GM12878 (cell line): ENCODE measurements at regions not wholly inside any gene's neighbourhood (a gene's known extent, or its start where the extent isn't known, plus 50 kb on each side); places are given as distances from the start of the nearest gene placed in this dataset.

ENCODE experiments used
- ATAC-seq: fragments of 200-7000 bp; cut with Tn5 transposase; 3 replicates; pipeline ENCODE4 v1.9.1; 2020; ENCODE audit warnings: mild to moderate bottlenecking, moderate library complexity
- BruUV-seq: library from RNA; stranded (reverse); fragments of 400-500 nt; replicated peaks from 2 replicates; lab custom pipeline; 2021; lab: Mats Ljungman, UMichigan
- CTCF ChIA-PET: fragments of 300-600 bp; sonication (Branson Sonifier 250); formaldehyde crosslinking; extraction: SDS; loops from one replicate; lab custom pipeline; 2021; ENCODE audit warnings: inconsistent platforms; lab: Yijun Ruan, JAX
- POLR2A ChIA-PET: fragments of 350-600 bp; formaldehyde crosslinking; extraction: SDS; loops from one replicate; lab custom pipeline; 2021; ENCODE audit warnings: inconsistent platforms; lab: Charles Lee
- RAD21 ChIA-PET: fragments of 300-600 bp; sonication (Branson Sonifier 250); formaldehyde crosslinking; loops from one replicate; lab custom pipeline; 2023; ENCODE audit warnings: antibody characterized with exemption; ENCODE audit not compliant: unreplicated experiment; lab: Charles Lee
- SMC1A ChIA-PET: fragments of 300-600 bp; sonication (Branson Sonifier 250); formaldehyde crosslinking; loops from one replicate; lab custom pipeline; 2023; ENCODE audit not compliant: unreplicated experiment, uncharacterized antibody; lab: Charles Lee
- DNase-seq: peaks from one replicate; pipeline ENCODE4 v3.0.0-alpha.2; 2011; ENCODE audit warnings: low read depth, low spot score
- FAIRE-seq: peaks from 3 replicates; lab custom pipeline; 2011; peaks lifted over from hg19 to GRCh38; lab: Jason Lieb, UNC
- H2AFZ ChIP-seq: 2 replicates; pipeline ENCODE4 v1.6.0; 2011; ENCODE audit warnings: low read depth, low read length, control low read depth; ENCODE audit not compliant: control insufficient read depth
- H3K27ac ChIP-seq: 2 replicates; pipeline ENCODE4 v1.5.1; 2011; ENCODE audit warnings: control low read depth; ENCODE audit not compliant: control insufficient read depth, insufficient read depth
- H3K27me3 ChIP-seq, 2 experiments: replicated peaks in 1 of 2; 2 replicates each; pipeline versions ENCODE4 v1.6.0 to v1.6.1; 2011; ENCODE audit warnings: low read length in 1 of 2; ENCODE audit not compliant: control insufficient read depth in 2 of 2, insufficient read depth in 2 of 2
- H3K36me3 ChIP-seq, 2 experiments: 2 replicates each; pipeline ENCODE4 v1.5.1; 2011; ENCODE audit warnings: low read length in 1 of 2; ENCODE audit not compliant: control insufficient read depth in 2 of 2, insufficient read depth in 2 of 2
- H3K4me1 ChIP-seq: 2 replicates; pipeline ENCODE4 v1.6.1; 2011; ENCODE audit warnings: mild to moderate bottlenecking, low read length, moderate library complexity, mixed read lengths; ENCODE audit not compliant: control insufficient read depth, insufficient read depth
- H3K4me2 ChIP-seq: 2 replicates; pipeline ENCODE4 v1.6.0; 2011; ENCODE audit warnings: control low read depth; ENCODE audit not compliant: control insufficient read depth, insufficient read depth
- H3K4me3 ChIP-seq: fragments of 200-600 bp; sonication (generic); 2 replicates; pipeline ENCODE4 v1.5.1; 2016
- H3K79me2 ChIP-seq: 2 replicates; pipeline ENCODE4 v1.6.0; 2011; ENCODE audit warnings: low read length; ENCODE audit not compliant: control insufficient read depth, insufficient read depth
- H3K9ac ChIP-seq: 2 replicates; pipeline ENCODE4 v1.8.0; 2011; ENCODE audit warnings: low read length, control low read depth, mixed read lengths; ENCODE audit not compliant: control insufficient read depth, insufficient read depth
- H3K9me3 ChIP-seq: replicated peaks from 3 replicates; pipeline ENCODE4 v1.5.1; 2011; ENCODE audit warnings: mild to moderate bottlenecking, low read length; ENCODE audit not compliant: control insufficient read depth, insufficient read depth
- H4K20me1 ChIP-seq: 2 replicates; pipeline ENCODE4 v1.6.0; 2011; ENCODE audit not compliant: control insufficient read depth, insufficient read depth
- BRCA1 ChIP-seq: IDR thresholded peaks from 2 replicates; pipeline ENCODE4 v1.6.1; 2011; ENCODE audit warnings: low read depth, low read length, improper control_type of control experiment
- ESRRA ChIP-seq: IDR thresholded peaks from 2 replicates; pipeline ENCODE4 v1.6.1; 2012; ENCODE audit warnings: mild to moderate bottlenecking, low read length, improper control_type of control experiment
- KLF5 ChIP-seq: fragments of 450-650 bp; IDR thresholded peaks from 2 replicates; pipeline ENCODE4 v1.6.1; 2014; ENCODE audit warnings: mild to moderate bottlenecking; ENCODE audit not compliant: partially characterized antibody
- RBBP5 ChIP-seq: fragments of 200-600 bp; sonication (generic); conservative IDR thresholded peaks from 2 replicates; pipeline ENCODE4 v1.6.1; 2016
- SMC3 ChIP-seq: IDR thresholded peaks from 2 replicates; pipeline ENCODE4 v1.6.1; 2011; ENCODE audit warnings: low read length, improper control_type of control experiment, borderline replicate concordance
- SP1 ChIP-seq: IDR thresholded peaks from one replicate; pipeline ENCODE4 v1.6.1; 2011; ENCODE audit warnings: low read depth, low read length
- TBL1XR1 ChIP-seq: IDR thresholded peaks from 2 replicates; pipeline ENCODE4 v1.6.1; 2012; ENCODE audit warnings: low read depth, low read length, improper control_type of control experiment
- TCF3 ChIP-seq: IDR thresholded peaks from 2 replicates; pipeline ENCODE4 v1.6.1; 2012; ENCODE audit warnings: low read depth, mild to moderate bottlenecking, low read length, borderline replicate concordance; ENCODE audit not compliant: insufficient read depth
- WGBS: methylation state at CpG from one replicate; pipeline ENCODE4 v1.1.6; 2016; ENCODE audit warnings: low lambda C conversion rate; ENCODE audit not compliant: insufficient replicate concordance, insufficient coverage; ENCODE audit errors: missing lambda C conversion rate; 5-methylcytosine and 5-hydroxymethylcytosine counted together
- in situ Hi-C: fragments of 300-500 bp; cut with MboI; formaldehyde crosslinking; loops from 9 replicates; pipeline ENCODE4 v1.14.3; 2018; ENCODE audit warnings: mixed read lengths
- intact Hi-C: fragments of 100-400 bp; cut with micrococcal nuclease; formaldehyde crosslinking; loops from one replicate; pipeline ENCODE4 v1.14.2; 2022; ENCODE audit not compliant: unreplicated experiment
- TF ChIP-seq, protein P1 (sequence below): fragments of 450-650 bp; IDR thresholded peaks from 2 replicates; pipeline ENCODE4 v1.6.1; 2018; ENCODE audit warnings: mild to moderate bottlenecking, low read depth, moderate library complexity; ENCODE audit not compliant: partially characterized antibody
- TF ChIP-seq, protein P2 (sequence below), 3 experiments: IDR thresholded peaks in 2 of 3; conservative IDR thresholded peaks in 1 of 3; 2 replicates each; pipeline ENCODE4 v1.5.1; 2011; ENCODE audit warnings: low read depth in 3 of 3, low read length in 3 of 3, mild to moderate bottlenecking in 3 of 3, control low read depth in 2 of 3, moderate library complexity in 2 of 3, inconsistent platforms in 1 of 3, mixed read lengths in 1 of 3; ENCODE audit not compliant: control insufficient read depth in 2 of 3, insufficient read depth in 1 of 3; ENCODE audit errors: extremely low read depth in 1 of 3

DNA sequence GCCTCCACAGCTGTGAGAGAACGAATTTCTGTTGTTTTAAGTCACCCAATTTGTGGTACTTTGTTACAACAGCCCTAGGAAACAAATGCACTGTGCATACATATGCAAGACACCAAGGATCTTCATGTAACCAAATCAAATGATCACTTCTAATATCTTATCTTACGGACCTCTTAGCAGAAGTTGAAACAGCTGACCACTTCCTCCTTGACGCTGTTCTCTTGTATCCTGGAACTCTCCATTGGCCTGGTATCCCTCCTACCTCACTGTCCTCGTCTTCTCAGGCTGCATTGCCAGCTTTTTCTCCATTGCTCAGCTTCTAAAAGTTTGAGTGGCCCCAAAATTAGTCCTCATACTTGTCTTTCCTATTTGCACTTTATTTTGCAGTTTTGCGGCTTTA, 200.4 kb downstream of the DLEU7 start:
- ChIA-PET CTCF (no interaction called here), RAD21 (no interaction called here), SMC1A (interaction anchor here (0.6 kb wide), 1 partner anchor 678 kb away, joined by 3 read pairs; no protein-coding TSS in a partner anchor), POLR2A (no interaction called here)
- TF ChIP-seq ESRRA (no peak), TCF3 (no peak), KLF5 (no peak), TBL1XR1 (no peak), RBBP5 (no peak), SP1 (no peak), SMC3 (no peak), BRCA1 (no peak)
- TF ChIP-seq, protein P1, sequence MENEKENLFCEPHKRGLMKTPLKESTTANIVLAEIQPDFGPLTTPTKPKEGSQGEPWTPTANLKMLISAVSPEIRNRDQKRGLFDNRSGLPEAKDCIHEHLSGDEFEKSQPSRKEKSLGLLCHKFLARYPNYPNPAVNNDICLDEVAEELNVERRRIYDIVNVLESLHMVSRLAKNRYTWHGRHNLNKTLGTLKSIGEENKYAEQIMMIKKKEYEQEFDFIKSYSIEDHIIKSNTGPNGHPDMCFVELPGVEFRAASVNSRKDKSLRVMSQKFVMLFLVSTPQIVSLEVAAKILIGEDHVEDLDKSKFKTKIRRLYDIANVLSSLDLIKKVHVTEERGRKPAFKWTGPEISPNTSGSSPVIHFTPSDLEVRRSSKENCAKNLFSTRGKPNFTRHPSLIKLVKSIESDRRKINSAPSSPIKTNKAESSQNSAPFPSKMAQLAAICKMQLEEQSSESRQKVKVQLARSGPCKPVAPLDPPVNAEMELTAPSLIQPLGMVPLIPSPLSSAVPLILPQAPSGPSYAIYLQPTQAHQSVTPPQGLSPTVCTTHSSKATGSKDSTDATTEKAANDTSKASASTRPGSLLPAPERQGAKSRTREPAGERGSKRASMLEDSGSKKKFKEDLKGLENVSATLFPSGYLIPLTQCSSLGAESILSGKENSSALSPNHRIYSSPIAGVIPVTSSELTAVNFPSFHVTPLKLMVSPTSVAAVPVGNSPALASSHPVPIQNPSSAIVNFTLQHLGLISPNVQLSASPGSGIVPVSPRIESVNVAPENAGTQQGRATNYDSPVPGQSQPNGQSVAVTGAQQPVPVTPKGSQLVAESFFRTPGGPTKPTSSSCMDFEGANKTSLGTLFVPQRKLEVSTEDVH, result no peak
- TF ChIP-seq, protein P2, sequence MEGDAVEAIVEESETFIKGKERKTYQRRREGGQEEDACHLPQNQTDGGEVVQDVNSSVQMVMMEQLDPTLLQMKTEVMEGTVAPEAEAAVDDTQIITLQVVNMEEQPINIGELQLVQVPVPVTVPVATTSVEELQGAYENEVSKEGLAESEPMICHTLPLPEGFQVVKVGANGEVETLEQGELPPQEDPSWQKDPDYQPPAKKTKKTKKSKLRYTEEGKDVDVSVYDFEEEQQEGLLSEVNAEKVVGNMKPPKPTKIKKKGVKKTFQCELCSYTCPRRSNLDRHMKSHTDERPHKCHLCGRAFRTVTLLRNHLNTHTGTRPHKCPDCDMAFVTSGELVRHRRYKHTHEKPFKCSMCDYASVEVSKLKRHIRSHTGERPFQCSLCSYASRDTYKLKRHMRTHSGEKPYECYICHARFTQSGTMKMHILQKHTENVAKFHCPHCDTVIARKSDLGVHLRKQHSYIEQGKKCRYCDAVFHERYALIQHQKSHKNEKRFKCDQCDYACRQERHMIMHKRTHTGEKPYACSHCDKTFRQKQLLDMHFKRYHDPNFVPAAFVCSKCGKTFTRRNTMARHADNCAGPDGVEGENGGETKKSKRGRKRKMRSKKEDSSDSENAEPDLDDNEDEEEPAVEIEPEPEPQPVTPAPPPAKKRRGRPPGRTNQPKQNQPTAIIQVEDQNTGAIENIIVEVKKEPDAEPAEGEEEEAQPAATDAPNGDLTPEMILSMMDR (IDR thresholded peaks at IDR 0.05 in 2 of 3, conservative IDR thresholded peaks at IDR 0.05 in 1 of 3; ENCODE audit: control insufficient read depth in 2 of 3, extremely low read depth in 1 of 3, insufficient read depth in 1 of 3, low read depth in 3 of 3, low read length in 3 of 3), result no peak
- no peak overlapping the region for H3K4me2 ChIP-seq
- H3K27ac ChIP-seq, result no peak overlapping the region
- in situ Hi-C loops, result no loop called here
- no TSS peak for BruUV-seq
- no peaks in the 10 kb centered on the region for H3K4me1 ChIP-seq
- H4K20me1 ChIP-seq, result no peaks in the 10 kb centered on the region
- no peaks in the 10 kb centered on the region for H3K36me3 ChIP-seq
- no peak overlapping the region for H2AFZ ChIP-seq
- no peak for FAIRE-seq
- H3K4me3 ChIP-seq, result no peak overlapping the region
- no peaks in the 10 kb centered on the region for H3K27me3 ChIP-seq
- H3K9me3 ChIP-seq, result no peaks in the 10 kb centered on the region
- no peaks in the 10 kb centered on the region for H3K79me2 ChIP-seq
- no peak overlapping the region for H3K9ac ChIP-seq
- no peak for DNase-seq
- WGBS, result 35% methylated on average over 5 of the region's 5 CpGs
- intact Hi-C loops, result no loop called here
- no peak for ATAC-seq
